GM18519 (cell line): ENCODE measurements at regions not wholly inside any gene's neighbourhood (a gene's known extent, or its start where the extent isn't known, plus 50 kb on each side); places are given as distances from the start of the nearest gene placed in this dataset.

Experiments
- ATAC-seq: cut with Tn5 transposase; IDR thresholded peaks from one replicate; pipeline ENCODE4 v1.9.1; 2021; ENCODE audit warnings: mild to moderate bottlenecking, moderate library complexity; ENCODE audit not compliant: unreplicated experiment, low FRiP score

DNA sequence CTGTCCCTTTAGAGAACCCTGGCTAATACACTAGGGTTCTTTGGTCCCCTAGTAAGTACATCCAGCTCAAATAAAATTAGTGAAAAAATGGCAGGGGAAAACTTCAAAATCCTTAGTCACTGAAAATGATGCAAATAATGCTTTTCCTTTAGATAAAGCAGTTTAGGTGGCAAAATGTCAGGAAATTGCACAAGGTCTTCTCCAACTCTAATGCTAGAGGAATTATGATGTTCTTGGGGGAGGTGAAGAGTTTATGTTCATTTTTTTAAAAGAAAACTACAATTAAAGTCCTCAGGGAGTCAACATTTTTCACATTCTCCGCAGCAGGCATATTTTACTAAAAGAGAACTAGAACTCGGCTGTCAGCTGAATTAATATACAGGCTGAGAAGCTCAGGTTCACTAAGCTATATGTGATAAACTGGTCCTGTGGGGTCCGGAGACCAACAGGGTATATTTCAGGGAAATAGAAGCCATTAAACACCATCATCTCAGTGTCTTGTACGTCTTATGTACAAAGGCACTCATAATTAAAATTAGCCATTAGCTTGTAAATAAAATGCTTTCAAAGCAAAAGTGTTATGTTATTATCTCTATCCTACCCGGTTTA, 1164.7 kb upstream of the AUTS2 start:
- ATAC-seq = no peak

GRCh38 chr7:68434857-68435256, 1163.4 kb upstream of the AUTS2 start:
- ATAC-seq = no peak

GRCh38 chr7:68438016-68438415, 1160.3 kb upstream of the AUTS2 start:
- ATAC-seq = no peak

GRCh38 chr7:68438811-68439210, 1159.5 kb upstream of the AUTS2 start:
- ATAC-seq = no peak

- no peak for ATAC-seq
Observed at GRCh38 chr7:68439897-68440296, 1158.4 kb upstream of the AUTS2 start.

- no peak for ATAC-seq
Observed at GRCh38 chr7:68440866-68441265, 1157.4 kb upstream of the AUTS2 start.

GRCh38 chr7:68441645-68442044, 1156.6 kb upstream of the AUTS2 start:
- ATAC-seq = no peak

- ATAC-seq = no peak
Observed at GRCh38 chr7:68442931-68443631, 1155.2 kb upstream of the AUTS2 start.

DNA sequence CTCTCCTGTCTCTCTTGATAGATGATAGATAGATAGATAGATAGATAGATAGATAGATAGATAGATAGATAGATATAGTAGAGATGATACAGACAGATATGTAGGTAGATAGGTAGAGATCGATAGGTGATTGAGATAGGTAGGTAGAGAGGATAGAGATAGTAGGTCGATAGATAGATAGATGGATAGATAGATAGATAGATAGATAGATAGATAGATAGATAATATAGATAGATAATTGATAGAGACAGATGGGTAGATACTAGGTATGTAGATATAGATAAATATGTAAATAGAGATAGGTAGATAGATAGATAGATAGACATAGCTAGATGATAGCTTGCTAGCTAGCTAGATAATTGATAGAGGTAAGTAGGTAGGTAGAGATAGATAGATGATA, 1154.2 kb upstream of the AUTS2 start:
- ATAC-seq = no peak

DNA sequence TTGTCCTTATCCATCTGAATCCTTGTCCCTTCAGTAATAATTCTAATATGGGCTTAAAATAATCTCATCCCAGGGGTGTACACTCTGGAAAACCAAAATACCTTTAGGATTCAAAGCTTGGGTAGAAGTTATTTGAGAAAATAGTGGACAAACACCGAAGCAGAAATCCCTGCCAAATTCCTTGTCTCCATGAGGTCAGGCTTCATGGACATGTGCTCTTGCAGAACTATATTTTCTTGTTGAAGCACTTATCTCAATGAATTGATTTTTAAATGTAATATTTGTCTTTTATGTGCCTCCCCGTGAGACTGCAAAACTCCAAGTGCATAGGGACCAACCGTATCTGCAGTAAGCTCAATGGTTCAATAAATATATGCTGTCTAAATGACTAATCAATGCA, 1153.3 kb upstream of the AUTS2 start:
- ATAC-seq = no peak

GRCh38 chr7:68446183-68446582, 1152.1 kb upstream of the AUTS2 start:
- ATAC-seq = no peak

GRCh38 chr7:68449099-68449498, 1149.2 kb upstream of the AUTS2 start:
- ATAC-seq = no peak

GRCh38 chr7:68449816-68450215, 1148.5 kb upstream of the AUTS2 start:
- ATAC-seq = no peak

GRCh38 chr7:68454931-68455330, 1143.3 kb upstream of the AUTS2 start:
- ATAC-seq = no peak

- ATAC-seq = no peak
Observed at GRCh38 chr7:68456469-68456868, 1141.8 kb upstream of the AUTS2 start.

DNA sequence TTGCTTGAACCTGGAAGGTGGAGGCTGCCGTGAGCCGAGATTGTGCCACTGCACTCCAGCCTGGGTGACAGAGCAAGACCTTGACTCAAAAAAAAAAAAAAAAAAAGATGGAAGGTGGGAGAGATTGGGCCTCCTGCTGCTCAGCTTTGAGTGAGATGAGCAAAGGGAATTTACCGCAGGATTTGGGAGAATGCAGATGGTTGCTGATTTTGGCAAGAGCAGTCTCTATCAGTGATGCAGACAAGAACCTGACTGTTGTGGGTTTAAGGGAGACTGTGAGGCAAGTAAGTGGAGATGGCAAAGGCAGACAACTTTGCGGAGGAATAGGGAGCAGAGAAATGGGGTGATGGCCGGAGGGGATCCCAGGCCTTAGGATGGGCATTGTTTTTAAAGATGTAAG, 1140.8 kb upstream of the AUTS2 start:
- no peak for ATAC-seq

DNA sequence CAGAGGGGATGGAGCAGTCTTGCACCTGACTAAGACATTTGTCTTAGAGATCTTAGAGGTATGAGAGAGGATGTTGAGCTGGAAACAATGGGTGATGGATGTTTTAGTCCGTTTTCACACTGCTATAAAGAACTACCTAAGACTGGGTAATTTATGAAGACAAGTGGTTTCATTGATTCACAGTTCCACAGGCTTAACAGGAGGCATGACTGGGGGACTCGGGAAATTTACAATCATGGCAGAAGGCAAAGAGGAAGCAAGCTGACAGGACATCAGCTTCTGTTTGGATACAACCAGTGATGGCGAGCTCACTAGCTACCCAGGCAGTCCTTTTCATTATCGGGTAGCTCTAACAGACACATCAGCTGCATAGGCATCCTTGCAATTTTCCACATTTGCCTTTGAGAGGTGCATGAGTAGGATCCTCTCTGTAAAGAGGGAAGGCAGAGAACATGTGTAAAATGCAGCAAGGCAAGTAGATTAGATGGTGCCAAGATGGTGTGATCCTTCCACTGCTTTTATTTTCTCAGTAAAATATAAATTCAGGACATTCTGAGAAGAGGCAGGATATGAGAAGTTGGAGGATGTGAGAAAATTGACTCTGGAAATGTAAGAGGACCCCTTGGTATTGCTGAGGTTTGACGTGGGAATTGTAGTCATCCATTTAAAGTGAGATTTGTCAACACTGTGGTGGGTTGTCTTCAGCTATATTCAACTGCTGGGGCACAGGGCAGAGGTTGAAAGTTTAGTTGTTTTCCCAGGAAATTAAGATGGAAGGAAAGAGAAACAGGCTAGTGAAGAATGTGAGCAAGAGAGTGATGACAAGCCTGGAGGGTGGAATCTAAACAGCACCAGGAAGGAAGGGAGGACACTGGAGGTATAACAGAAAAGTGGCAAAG, 1140.0 kb upstream of the AUTS2 start:
- no peak for ATAC-seq

DNA sequence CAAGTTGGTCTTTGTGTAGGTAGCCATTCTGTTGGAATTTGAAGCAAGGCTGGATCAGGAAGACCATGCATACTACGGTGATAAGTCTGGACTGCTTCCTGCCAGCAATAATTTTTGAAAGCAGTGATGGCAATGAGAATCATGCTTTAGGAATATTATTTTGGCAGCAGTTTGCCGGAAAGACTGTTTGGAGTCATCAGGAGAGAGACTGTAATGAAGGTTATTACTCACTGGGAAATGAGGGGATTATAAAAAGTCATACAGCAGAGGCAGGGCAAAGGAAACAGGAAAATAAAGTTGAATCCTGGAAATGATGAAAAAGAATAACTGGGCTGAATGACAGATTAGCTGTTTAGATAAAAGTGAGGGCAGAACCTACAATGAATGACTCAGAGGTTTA, 1136.8 kb upstream of the AUTS2 start:
- no peak for ATAC-seq

DNA sequence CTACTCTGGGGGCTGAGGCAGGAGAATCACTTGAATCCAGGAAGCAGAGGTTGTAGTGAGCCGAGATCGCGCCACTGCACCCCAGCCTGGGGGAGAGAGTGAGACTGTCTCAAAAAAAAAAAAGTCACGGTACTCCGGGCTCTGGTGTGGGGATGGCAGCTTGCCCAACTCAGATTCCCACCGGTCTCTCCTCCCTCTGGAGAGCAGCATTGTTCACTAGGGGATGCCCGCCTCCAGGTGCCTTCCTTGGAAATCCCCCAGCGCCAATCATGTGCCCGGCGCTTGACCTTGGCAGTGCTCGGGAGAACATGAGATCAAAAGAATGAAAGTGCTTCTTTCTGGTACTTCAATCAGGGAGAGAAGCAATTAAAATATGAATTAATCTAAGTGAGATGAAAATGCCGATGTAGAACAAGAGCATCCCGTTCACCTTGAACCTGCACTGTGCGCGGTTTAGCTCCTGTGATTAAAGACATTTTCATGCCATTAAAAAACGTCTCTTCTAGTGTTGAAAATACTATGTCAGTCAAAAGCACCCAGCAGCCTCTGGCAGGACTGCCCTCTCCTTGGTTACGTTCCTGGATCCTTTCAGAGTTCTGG, 1127.3 kb upstream of the AUTS2 start:
- ATAC-seq = no peak

GRCh38 chr7:68472688-68473087, 1125.6 kb upstream of the AUTS2 start:
- no peak for ATAC-seq

- ATAC-seq = no peak
Observed at GRCh38 chr7:68474661-68475216, 1123.5 kb upstream of the AUTS2 start.
